GM12878 (cell line): ENCODE measurements at regions not wholly inside any gene's neighbourhood (a gene's known extent, or its start where the extent isn't known, plus 50 kb on each side); places are given as distances from the start of the nearest gene placed in this dataset.

Source experiments
- ATAC-seq: fragments of 200-7000 bp; cut with Tn5 transposase; 3 replicates; pipeline ENCODE4 v1.9.1; 2020; ENCODE audit warnings: mild to moderate bottlenecking, moderate library complexity
- BruUV-seq: library from RNA; stranded (reverse); fragments of 400-500 nt; replicated peaks from 2 replicates; lab custom pipeline; 2021; lab: Mats Ljungman, UMichigan
- CTCF ChIA-PET: fragments of 300-600 bp; sonication (Branson Sonifier 250); formaldehyde crosslinking; extraction: SDS; loops from one replicate; lab custom pipeline; 2021; ENCODE audit warnings: inconsistent platforms; lab: Yijun Ruan, JAX
- POLR2A ChIA-PET: fragments of 350-600 bp; formaldehyde crosslinking; extraction: SDS; loops from one replicate; lab custom pipeline; 2021; ENCODE audit warnings: inconsistent platforms; lab: Charles Lee
- RAD21 ChIA-PET: fragments of 300-600 bp; sonication (Branson Sonifier 250); formaldehyde crosslinking; loops from one replicate; lab custom pipeline; 2023; ENCODE audit warnings: antibody characterized with exemption; ENCODE audit not compliant: unreplicated experiment; lab: Charles Lee
- SMC1A ChIA-PET: fragments of 300-600 bp; sonication (Branson Sonifier 250); formaldehyde crosslinking; loops from one replicate; lab custom pipeline; 2023; ENCODE audit not compliant: unreplicated experiment, uncharacterized antibody; lab: Charles Lee
- DNase-seq: peaks from one replicate; pipeline ENCODE4 v3.0.0-alpha.2; 2011; ENCODE audit warnings: low read depth, low spot score
- FAIRE-seq: peaks from 3 replicates; lab custom pipeline; 2011; peaks lifted over from hg19 to GRCh38; lab: Jason Lieb, UNC
- H2AFZ ChIP-seq: 2 replicates; pipeline ENCODE4 v1.6.0; 2011; ENCODE audit warnings: low read depth, low read length, control low read depth; ENCODE audit not compliant: control insufficient read depth
- H3K27ac ChIP-seq: 2 replicates; pipeline ENCODE4 v1.5.1; 2011; ENCODE audit warnings: control low read depth; ENCODE audit not compliant: control insufficient read depth, insufficient read depth
- H3K27me3 ChIP-seq, 2 experiments: replicated peaks in 1 of 2; 2 replicates each; pipeline versions ENCODE4 v1.6.0 to v1.6.1; 2011; ENCODE audit warnings: low read length in 1 of 2; ENCODE audit not compliant: control insufficient read depth in 2 of 2, insufficient read depth in 2 of 2
- H3K36me3 ChIP-seq, 2 experiments: 2 replicates each; pipeline ENCODE4 v1.5.1; 2011; ENCODE audit warnings: low read length in 1 of 2; ENCODE audit not compliant: control insufficient read depth in 2 of 2, insufficient read depth in 2 of 2
- H3K4me1 ChIP-seq: 2 replicates; pipeline ENCODE4 v1.6.1; 2011; ENCODE audit warnings: mild to moderate bottlenecking, low read length, moderate library complexity, mixed read lengths; ENCODE audit not compliant: control insufficient read depth, insufficient read depth
- H3K4me2 ChIP-seq: 2 replicates; pipeline ENCODE4 v1.6.0; 2011; ENCODE audit warnings: control low read depth; ENCODE audit not compliant: control insufficient read depth, insufficient read depth
- H3K4me3 ChIP-seq: fragments of 200-600 bp; sonication (generic); 2 replicates; pipeline ENCODE4 v1.5.1; 2016
- H3K79me2 ChIP-seq: 2 replicates; pipeline ENCODE4 v1.6.0; 2011; ENCODE audit warnings: low read length; ENCODE audit not compliant: control insufficient read depth, insufficient read depth
- H3K9ac ChIP-seq: 2 replicates; pipeline ENCODE4 v1.8.0; 2011; ENCODE audit warnings: low read length, control low read depth, mixed read lengths; ENCODE audit not compliant: control insufficient read depth, insufficient read depth
- H3K9me3 ChIP-seq: replicated peaks from 3 replicates; pipeline ENCODE4 v1.5.1; 2011; ENCODE audit warnings: mild to moderate bottlenecking, low read length; ENCODE audit not compliant: control insufficient read depth, insufficient read depth
- H4K20me1 ChIP-seq: 2 replicates; pipeline ENCODE4 v1.6.0; 2011; ENCODE audit not compliant: control insufficient read depth, insufficient read depth
- E2F8 ChIP-seq: fragments of 450-650 bp; IDR thresholded peaks from 2 replicates; pipeline ENCODE4 v1.6.1; 2018; ENCODE audit warnings: mild to moderate bottlenecking, low read depth, moderate library complexity; ENCODE audit not compliant: partially characterized antibody
- FOS ChIP-seq: IDR thresholded peaks from 3 replicates; pipeline ENCODE4 v1.6.1; 2011; ENCODE audit warnings: borderline replicate concordance; ENCODE audit not compliant: insufficient read length; ENCODE audit errors: extremely low read depth
- PAX8 ChIP-seq: fragments of 450-650 bp; IDR thresholded peaks from 2 replicates; pipeline ENCODE4 v1.6.1; 2017; ENCODE audit warnings: mild to moderate bottlenecking, moderate library complexity
- POLR2AphosphoS2 ChIP-seq: IDR thresholded peaks from 2 replicates; pipeline ENCODE4 v1.6.1; 2011; ENCODE audit warnings: low read depth, mild to moderate bottlenecking, low read length, improper control_type of control experiment, moderate library complexity
- PRDM15 ChIP-seq: fragments of 450-650 bp; formaldehyde crosslinking; IDR thresholded peaks from 2 replicates; pipeline ENCODE4 v1.4.0; 2020; ENCODE audit warnings: mild to moderate bottlenecking, moderate library complexity
- SIX5 ChIP-seq: IDR thresholded peaks from 2 replicates; pipeline ENCODE4 v1.6.1; 2011; ENCODE audit warnings: mild to moderate bottlenecking, low read depth, low read length, moderate library complexity; ENCODE audit not compliant: severe bottlenecking
- WGBS: methylation state at CpG from one replicate; pipeline ENCODE4 v1.1.6; 2016; ENCODE audit warnings: low lambda C conversion rate; ENCODE audit not compliant: insufficient replicate concordance, insufficient coverage; ENCODE audit errors: missing lambda C conversion rate; 5-methylcytosine and 5-hydroxymethylcytosine counted together
- in situ Hi-C: fragments of 300-500 bp; cut with MboI; formaldehyde crosslinking; loops from 9 replicates; pipeline ENCODE4 v1.14.3; 2018; ENCODE audit warnings: mixed read lengths
- intact Hi-C: fragments of 100-400 bp; cut with micrococcal nuclease; formaldehyde crosslinking; loops from one replicate; pipeline ENCODE4 v1.14.2; 2022; ENCODE audit not compliant: unreplicated experiment

- no peaks in the 10 kb centered on the region for H3K27me3 ChIP-seq
- TF ChIP-seq SIX5 (no peak), FOS (no peak), PAX8 (no peak), E2F8 (no peak), POLR2AphosphoS2 (no peak), PRDM15 (CRISPR knock-in tag) (no peak)
- H3K4me1 ChIP-seq, result no peaks in the 10 kb centered on the region
- H3K4me3 ChIP-seq, result no peak overlapping the region
- in situ Hi-C loops (no loop called here), intact Hi-C loops (no loop called here)
- 44% methylated on average over 3 of the region's 3 CpGs for WGBS
- ChIA-PET POLR2A (no interaction called here), SMC1A (no interaction called here), RAD21 (no interaction called here), CTCF (no interaction called here)
- no peak for FAIRE-seq
- no peaks in the 10 kb centered on the region for H3K9me3 ChIP-seq
- BruUV-seq, result no TSS peak
- H3K9ac ChIP-seq, result no peak overlapping the region
- DNase-seq, result no peak
- H3K79me2 ChIP-seq, result no peaks in the 10 kb centered on the region
- no peak overlapping the region for H3K27ac ChIP-seq
- no peak overlapping the region for H3K4me2 ChIP-seq
- no peak for ATAC-seq
- no peaks in the 10 kb centered on the region for H4K20me1 ChIP-seq
- no peaks in the 10 kb centered on the region for H3K36me3 ChIP-seq
- H2AFZ ChIP-seq, result no peak overlapping the region
Observed at GRCh38 chr21:16789636-16790035, 723.2 kb upstream of the CXADR start.
